Spleen (tissue), 11 donors: ENCODE measurements at regions not wholly inside any gene's neighbourhood (a gene's known extent, or its start where the extent isn't known, plus 50 kb on each side); places are given as distances from the start of the nearest gene placed in this dataset.

Experiments
- DNase-seq: peaks from one replicate; pipeline ENCODE4 v3.0.0-alpha.2; 2020
- H3K27ac ChIP-seq, 8 donors: fragments of 200-600 bp; sonication (generic) in 7 of 8; 1 replicate in 4 of 8; 2 replicates in 4 of 8; pipeline versions ENCODE4 v1.5.0 to v1.8.0; 2016 to 2021; ENCODE audit warnings: inconsistent platforms in 4 of 8, mild to moderate bottlenecking in 4 of 8, moderate library complexity in 1 of 8
- H3K27me3 ChIP-seq, 7 donors: fragments of 200-600 bp; sonication (generic) in 6 of 7; replicated peaks in 1 of 7; 1 replicate in 4 of 7; 2 replicates in 3 of 7; pipeline versions ENCODE4 v1.5.0 to v1.8.0; 2016 to 2021; ENCODE audit warnings: inconsistent platforms in 3 of 7, mild to moderate bottlenecking in 1 of 7
- H3K36me3 ChIP-seq, 6 donors: fragments of 200-600 bp; sonication (generic) in 5 of 6; 1 replicate in 4 of 6; 2 replicates in 2 of 6; pipeline versions ENCODE4 v1.5.0 to v1.8.0; 2016 to 2021; ENCODE audit warnings: inconsistent platforms in 2 of 6
- H3K4me1 ChIP-seq, 6 donors: fragments of 200-600 bp; sonication (generic) in 5 of 6; 1 replicate in 3 of 6; 2 replicates in 3 of 6; pipeline versions ENCODE4 v1.5.0 to v1.8.0; 2016 to 2021; ENCODE audit warnings: inconsistent platforms in 3 of 6
- H3K4me3 ChIP-seq, 8 donors: fragments of 200-600 bp; sonication (generic) in 7 of 8; 1 replicate in 4 of 8; 2 replicates in 4 of 8; pipeline versions ENCODE4 v1.5.0 to v1.8.0; 2016 to 2021; ENCODE audit warnings: inconsistent platforms in 4 of 8, mild to moderate bottlenecking in 4 of 8, moderate library complexity in 2 of 8
- H3K9me3 ChIP-seq, 8 donors: fragments of 200-600 bp; sonication (generic) in 7 of 8; 1 replicate in 4 of 8; 2 replicates in 4 of 8; pipeline versions ENCODE4 v1.5.0 to v1.8.0; 2016 to 2021; ENCODE audit warnings: inconsistent platforms in 4 of 8
- CTCF ChIP-seq, 11 experiments: fragments of 200-600 bp in 7 of 11; fragments of 450-650 bp in 4 of 11; sonication (generic) in 4 of 11; IDR thresholded peaks in 8 of 11; conservative IDR thresholded peaks in 3 of 11; 1 replicate in 7 of 11; 2 replicates in 4 of 11; pipeline versions ENCODE4 v1.4.0 to v1.8.0; 2016 to 2021; ENCODE audit warnings: antibody characterized with exemption in 11 of 11, inconsistent platforms in 4 of 11, mild to moderate bottlenecking in 1 of 11
- POLR2A ChIP-seq, 3 donors: fragments of 450-650 bp; IDR thresholded peaks; one replicate each; pipeline ENCODE4 v1.5.1; 2017; ENCODE audit warnings: antibody characterized with exemption in 3 of 3, mild to moderate bottlenecking in 1 of 3
- POLR2AphosphoS5 ChIP-seq, 3 donors: sonication (generic); formaldehyde crosslinking; IDR thresholded peaks; one replicate each; pipeline ENCODE4 v1.5.1; 2017; ENCODE audit warnings: antibody characterized with exemption in 3 of 3
- WGBS, 5 donors: extraction: QIAGEN DNeasy Blood & Tissue Kit in 3 of 5; methylation state at CpG; one replicate each; pipeline versions ENCODE4 v1.1.5 to v1.1.7; 2013 to 2018; 5-methylcytosine and 5-hydroxymethylcytosine counted together
- intact Hi-C: fragments of 100-400 bp; cut with DNase I; formaldehyde crosslinking; loops from one replicate; pipeline ENCODE4 v1.15.0; 2023; ENCODE audit warnings: low total_unique reads
- donor health status: healthy with polysubstance abuse.
- donor health status: DM: no; HTN: no; CAD: no; lungs with moderate emphysema.
- donor health status: DM: no; HTN: no; CAD: no.
- donor health status: Bipolar disorder and iron deficiency.
- donor health status: healthy.
- donor health status: DM: no; HTN: no; CAD: no.
- donor health status: DM: yes; HTN: yes; CAD: no.

DNA sequence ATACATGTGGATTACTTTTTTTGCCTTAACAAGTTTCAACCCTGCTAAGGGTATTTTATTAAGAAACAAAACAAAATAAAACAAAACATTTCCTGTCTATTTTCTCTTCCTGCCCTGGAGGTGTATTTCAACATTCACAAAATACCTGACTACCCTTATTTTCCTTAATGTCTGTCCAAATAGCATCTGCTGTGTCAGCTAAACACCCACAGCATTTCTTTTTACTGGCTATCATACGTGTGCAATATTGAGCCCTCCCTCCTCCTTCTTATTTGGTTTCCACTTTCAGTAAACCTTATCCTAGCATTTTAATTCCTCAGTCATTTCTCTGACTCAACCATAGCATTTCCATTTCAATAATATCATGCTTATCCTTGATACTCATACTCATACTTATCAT, 1420.0 kb upstream of the ZEB2 start:
- WGBS, 5 donors, result 53 to 68% (median 62%) methylated on average over 1 of the region's 1 CpG
- TF ChIP-seq POLR2AphosphoS5 (IDR thresholded peaks at IDR 0.05), result no peak
- no peak for TF ChIP-seq POLR2A (IDR thresholded peaks at IDR 0.05)
- TF ChIP-seq CTCF (IDR thresholded peaks at IDR 0.05 in 8 of 11, conservative IDR thresholded peaks at IDR 0.05 in 3 of 11), result no peak
- no peaks in the 10 kb centered on the region for H3K4me1 ChIP-seq
- no peak overlapping the region for H3K4me3 ChIP-seq
- H3K27me3 ChIP-seq, result no peaks in the 10 kb centered on the region
- no peaks in the 10 kb centered on the region for H3K36me3 ChIP-seq
- no peak for DNase-seq
- no peak overlapping the region for H3K27ac ChIP-seq
- intact Hi-C loops, result no loop called here
- H3K9me3 ChIP-seq, result peaks cover 0 to 21% (median 9%) of the 10 kb centered on the region in 8 donors

DNA sequence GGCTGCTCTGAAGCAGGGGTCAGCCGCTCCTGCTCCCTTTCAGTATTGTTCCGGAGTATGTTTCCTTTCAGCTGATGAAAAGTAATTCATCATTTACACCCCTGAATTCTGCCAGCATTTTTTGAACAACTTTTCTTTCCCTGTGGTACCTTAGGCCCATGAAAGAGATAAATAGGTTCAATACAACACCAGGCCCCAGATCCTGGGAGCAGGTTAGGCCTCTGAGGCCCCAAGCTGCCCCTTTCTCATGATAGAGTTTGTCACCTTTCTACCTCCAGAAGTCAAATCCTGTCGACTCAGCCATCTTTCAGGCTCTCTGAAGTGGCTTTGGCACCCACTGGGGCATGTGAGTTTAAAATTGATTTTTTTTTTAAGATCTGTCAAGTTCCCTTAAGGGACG, 1415.1 kb upstream of the ZEB2 start:
- Histone ChIP-seq H3K4me1 (no peaks in the 10 kb centered on the region), H3K27me3 (no peaks in the 10 kb centered on the region), H3K9me3 (no peaks in the 10 kb centered on the region), H3K4me3 (no peak overlapping the region), H3K27ac (no peak overlapping the region), H3K36me3 (no peaks in the 10 kb centered on the region)
- no peak for TF ChIP-seq POLR2A (IDR thresholded peaks at IDR 0.05)
- no peak for TF ChIP-seq POLR2AphosphoS5 (IDR thresholded peaks at IDR 0.05)
- no peak for TF ChIP-seq CTCF (IDR thresholded peaks at IDR 0.05 in 8 of 11, conservative IDR thresholded peaks at IDR 0.05 in 3 of 11)
- intact Hi-C loops, result no loop called here
- 75 to 87% (median 81%) methylated on average over 4 of the region's 4 CpGs for WGBS, 5 donors
- no peak for DNase-seq

GRCh38 chr2:145931781-145932395, 1412.0 kb upstream of the ZEB2 start:
- TF ChIP-seq CTCF (IDR thresholded peaks at IDR 0.05 in 8 of 11, conservative IDR thresholded peaks at IDR 0.05 in 3 of 11) (no peak), POLR2AphosphoS5 (IDR thresholded peaks at IDR 0.05) (no peak), POLR2A (IDR thresholded peaks at IDR 0.05) (no peak)
- Histone ChIP-seq H3K27ac (no peak overlapping the region), H3K9me3 (no peaks in the 10 kb centered on the region), H3K4me1 (no peaks in the 10 kb centered on the region), H3K27me3 (no peaks in the 10 kb centered on the region), H3K4me3 (no peak overlapping the region), H3K36me3 (no peaks in the 10 kb centered on the region)
- WGBS, 5 donors, result 65 to 81% (median 76%) methylated on average over 2 of the region's 2 CpGs
- DNase-seq, result no peak
- intact Hi-C loops, result no loop called here

- no peak for DNase-seq
- no peak overlapping the region for H3K27ac ChIP-seq
- WGBS, 5 donors, result 25 to 39% (median 33%) methylated on average over 2 of the region's 2 CpGs
- no peaks in the 10 kb centered on the region for H3K27me3 ChIP-seq
- no peaks in the 10 kb centered on the region for H3K36me3 ChIP-seq
- H3K9me3 ChIP-seq, result no peaks in the 10 kb centered on the region
- peaks cover 0 to 4% (median 0%) of the 10 kb centered on the region in 6 donors for H3K4me1 ChIP-seq
- H3K4me3 ChIP-seq, result no peak overlapping the region
- intact Hi-C loops, result no loop called here
- TF ChIP-seq POLR2AphosphoS5 (IDR thresholded peaks at IDR 0.05), result no peak
- no peak for TF ChIP-seq POLR2A (IDR thresholded peaks at IDR 0.05)
- no peak for TF ChIP-seq CTCF (IDR thresholded peaks at IDR 0.05 in 8 of 11, conservative IDR thresholded peaks at IDR 0.05 in 3 of 11)
Observed at GRCh38 chr2:145930318-145930717, 1410.4 kb upstream of the ZEB2 start.
